ENCODE measurements at regions not wholly inside any gene's neighbourhood (a gene's known extent, or its start where the extent isn't known, plus 50 kb on each side); places are given as distances from the start of the nearest gene placed in this dataset.

DNA sequence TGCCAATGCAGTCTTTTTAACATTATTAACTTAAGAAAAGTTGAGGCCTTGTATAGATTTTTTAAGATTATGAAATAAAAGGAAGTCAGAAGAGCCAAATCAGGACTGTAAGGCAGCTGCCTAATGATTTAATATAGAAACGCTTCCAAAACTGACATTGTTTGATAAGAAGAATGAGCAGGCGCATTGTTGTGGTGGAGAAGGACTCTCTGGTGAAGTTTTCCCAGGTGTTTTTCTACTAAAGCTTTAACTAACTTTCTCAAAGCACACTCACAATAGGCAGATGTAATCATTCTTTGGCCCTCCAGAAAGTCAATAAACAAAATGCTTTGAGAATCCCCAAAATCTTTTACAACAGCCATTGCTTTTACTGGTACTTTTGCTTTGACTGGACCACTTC lies 288.6 kb upstream of the FIGN start:
- no peak for DNase-seq (ENCODE audit: low spot score in 2 of 2)
- H3K4me3 ChIP-seq (ENCODE audit: low read depth, poor library complexity, severe bottlenecking): no peak overlapping the region
- intact Hi-C loops (cut with DNase I; ENCODE audit: low total_unique reads): no loop called here
- TF ChIP-seq, protein P1, sequence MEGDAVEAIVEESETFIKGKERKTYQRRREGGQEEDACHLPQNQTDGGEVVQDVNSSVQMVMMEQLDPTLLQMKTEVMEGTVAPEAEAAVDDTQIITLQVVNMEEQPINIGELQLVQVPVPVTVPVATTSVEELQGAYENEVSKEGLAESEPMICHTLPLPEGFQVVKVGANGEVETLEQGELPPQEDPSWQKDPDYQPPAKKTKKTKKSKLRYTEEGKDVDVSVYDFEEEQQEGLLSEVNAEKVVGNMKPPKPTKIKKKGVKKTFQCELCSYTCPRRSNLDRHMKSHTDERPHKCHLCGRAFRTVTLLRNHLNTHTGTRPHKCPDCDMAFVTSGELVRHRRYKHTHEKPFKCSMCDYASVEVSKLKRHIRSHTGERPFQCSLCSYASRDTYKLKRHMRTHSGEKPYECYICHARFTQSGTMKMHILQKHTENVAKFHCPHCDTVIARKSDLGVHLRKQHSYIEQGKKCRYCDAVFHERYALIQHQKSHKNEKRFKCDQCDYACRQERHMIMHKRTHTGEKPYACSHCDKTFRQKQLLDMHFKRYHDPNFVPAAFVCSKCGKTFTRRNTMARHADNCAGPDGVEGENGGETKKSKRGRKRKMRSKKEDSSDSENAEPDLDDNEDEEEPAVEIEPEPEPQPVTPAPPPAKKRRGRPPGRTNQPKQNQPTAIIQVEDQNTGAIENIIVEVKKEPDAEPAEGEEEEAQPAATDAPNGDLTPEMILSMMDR (IDR thresholded peaks at IDR 0.05): no peak
- TF ChIP-seq POLR2A (IDR thresholded peaks at IDR 0.05): no peak
- 92 to 95% methylated on average over 2 of the region's 2 CpGs for WGBS, 2 donors

DNA sequence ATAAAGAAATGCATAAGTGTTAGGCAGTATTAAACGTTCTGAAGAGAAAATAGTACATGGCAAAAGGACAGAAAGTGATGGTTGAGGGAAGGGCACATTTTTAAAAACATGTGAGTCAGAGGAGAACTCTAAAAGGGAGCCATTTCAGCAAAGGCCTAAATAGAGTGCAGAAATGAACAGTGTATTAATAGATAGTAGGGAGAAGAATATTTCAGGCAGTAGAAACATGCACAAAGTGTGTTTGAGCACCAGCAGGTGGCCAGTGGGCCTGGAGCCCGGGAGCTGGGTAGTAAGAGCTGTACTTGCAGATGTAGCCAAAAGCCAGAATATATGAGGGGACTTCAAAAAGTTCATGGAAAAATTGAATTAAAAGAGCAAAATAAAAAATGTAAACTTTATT lies 288.1 kb upstream of the FIGN start:
- 47 to 55% methylated on average over 2 of the region's 2 CpGs for WGBS, 2 donors
- DNase-seq (ENCODE audit: low spot score in 2 of 2): no peak
- TF ChIP-seq POLR2A (IDR thresholded peaks at IDR 0.05): no peak
- TF ChIP-seq, protein P1 (IDR thresholded peaks at IDR 0.05): no peak
- H3K4me3 ChIP-seq (ENCODE audit: low read depth, poor library complexity, severe bottlenecking): no peak overlapping the region
- intact Hi-C loops (cut with DNase I; ENCODE audit: low total_unique reads): no loop called here

DNA sequence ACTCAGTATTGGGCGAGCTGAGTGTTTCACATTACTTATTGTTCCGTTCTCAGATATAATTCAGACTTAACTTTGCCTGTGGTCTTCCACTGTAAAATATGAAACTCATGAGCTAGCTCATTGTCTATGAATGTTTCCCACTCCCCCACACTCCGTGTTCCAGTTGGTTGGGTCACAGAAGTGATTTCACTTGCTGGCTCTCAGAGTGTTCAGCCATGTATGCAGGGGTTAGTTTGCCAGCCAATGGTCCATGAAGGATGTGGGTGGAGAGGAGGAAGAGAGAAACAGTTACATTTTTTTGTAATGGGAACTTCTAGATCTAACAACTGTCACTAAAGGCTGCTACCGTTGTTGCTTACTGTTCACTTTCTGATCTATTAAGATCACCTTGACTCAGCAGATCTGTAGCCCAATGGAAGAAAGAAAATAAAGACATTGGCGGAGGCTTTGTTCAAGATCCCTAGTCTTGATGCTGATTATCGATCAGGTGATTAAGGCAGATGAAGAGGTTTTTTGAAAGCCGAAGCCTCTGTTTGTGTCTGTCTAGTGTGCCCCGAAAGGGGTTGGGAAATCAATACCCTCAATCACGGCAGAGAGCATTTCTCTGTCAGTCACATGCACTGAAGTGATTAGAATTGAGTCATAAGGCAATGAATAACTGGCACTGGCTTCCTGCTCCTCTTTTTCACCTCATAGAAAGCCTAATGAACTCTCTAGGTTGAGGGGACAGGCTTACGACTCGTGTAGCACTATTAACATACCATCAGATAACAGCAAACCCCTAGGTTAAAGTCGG lies 279.7 kb upstream of the FIGN start:
- intact Hi-C loops (cut with DNase I; ENCODE audit: low total_unique reads): no loop called here
- 63 to 68% methylated on average over 12 of the region's 12 CpGs for WGBS, 2 donors
- H3K4me3 ChIP-seq (ENCODE audit: low read depth, poor library complexity, severe bottlenecking): no peak overlapping the region
- no peak for DNase-seq (ENCODE audit: low spot score in 2 of 2)
- no peak for TF ChIP-seq POLR2A (IDR thresholded peaks at IDR 0.05)
- TF ChIP-seq, protein P1 (IDR thresholded peaks at IDR 0.05): no peak

DNA sequence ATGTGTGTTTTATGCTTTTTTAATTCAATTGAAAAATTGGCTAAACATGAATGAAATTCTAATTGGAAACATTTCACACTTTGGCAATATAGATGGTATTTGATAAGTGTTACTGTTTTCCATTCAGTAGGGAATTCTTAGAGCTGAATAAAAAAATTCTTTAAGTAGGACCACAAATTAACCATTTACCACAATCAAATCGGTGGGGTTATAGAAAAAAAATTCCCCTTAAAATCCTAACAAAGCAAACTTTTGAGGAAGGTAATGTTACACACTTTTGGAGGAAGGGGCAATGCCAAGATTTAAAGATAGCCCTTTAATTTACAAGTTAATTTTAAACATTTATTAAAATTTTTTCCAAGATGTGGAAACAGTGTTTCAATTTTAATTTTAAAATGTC lies 279.0 kb upstream of the FIGN start:
- WGBS, 2 donors: 28 to 38% methylated on average over 1 of the region's 1 CpG
- TF ChIP-seq POLR2A (IDR thresholded peaks at IDR 0.05): no peak
- TF ChIP-seq, protein P1 (IDR thresholded peaks at IDR 0.05): no peak
- intact Hi-C loops (cut with DNase I; ENCODE audit: low total_unique reads): no loop called here
- no peak overlapping the region for H3K4me3 ChIP-seq (ENCODE audit: low read depth, poor library complexity, severe bottlenecking)
- no peak for DNase-seq (ENCODE audit: low spot score in 2 of 2)

DNA sequence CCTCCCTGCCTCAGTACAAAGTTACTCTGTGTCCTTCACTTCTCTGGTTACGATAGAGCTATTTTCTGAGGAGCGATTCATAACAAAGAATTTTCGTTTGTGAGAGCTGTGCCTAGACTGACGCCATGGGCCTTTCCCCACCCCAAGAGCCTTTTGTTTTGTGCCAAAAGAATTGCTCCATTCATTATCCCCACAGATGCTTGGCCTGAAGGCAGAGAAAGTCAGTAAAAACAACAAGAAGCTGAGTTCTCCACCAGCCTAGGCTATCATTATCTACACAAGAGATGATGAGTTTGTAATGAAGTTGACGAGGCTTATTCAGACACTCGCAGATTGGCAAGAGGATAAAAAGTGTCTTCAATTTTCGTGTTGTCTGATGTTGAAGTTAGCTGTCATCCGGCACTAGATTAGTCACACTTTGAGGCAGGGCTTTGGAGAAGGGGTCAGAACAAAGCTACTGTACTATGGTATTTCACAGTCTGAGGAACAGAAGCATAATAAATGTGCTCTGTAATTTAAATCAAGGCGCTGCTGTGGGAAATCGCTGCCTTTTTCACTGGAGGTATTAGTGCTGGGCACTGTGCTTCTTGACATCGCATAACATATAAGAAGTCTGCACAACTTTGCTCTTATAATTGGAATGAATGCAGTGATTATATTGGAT lies 278.4 kb upstream of the FIGN start:
- WGBS, 2 donors: 37 to 44% methylated on average over 11 of the region's 11 CpGs
- TF ChIP-seq, protein P1 (IDR thresholded peaks at IDR 0.05): no peak
- TF ChIP-seq POLR2A (IDR thresholded peaks at IDR 0.05): no peak
- intact Hi-C loops (cut with DNase I; ENCODE audit: low total_unique reads): no loop called here
- DNase-seq (ENCODE audit: low spot score in 2 of 2): peak in 1 of 2 donors; percentile 21
- no peak overlapping the region for H3K4me3 ChIP-seq (ENCODE audit: low read depth, poor library complexity, severe bottlenecking)

Measured in lower leg skin (tissue), 4 donors.